ENCODE measurements at regions not wholly inside any gene's neighbourhood (a gene's known extent, or its start where the extent isn't known, plus 50 kb on each side); places are given as distances from the start of the nearest gene placed in this dataset.

- no peak for TF ChIP-seq CTCF (IDR thresholded peaks at IDR 0.05; ENCODE audit: low read depth, low read length, poor library complexity, severe bottlenecking)
- TF ChIP-seq EZH2phosphoT487 (IDR thresholded peaks at IDR 0.05; ENCODE audit: borderline replicate concordance, low read length) = no peak
Observed at GRCh38 chr10:3366735-3367405, 194.3 kb upstream of the PITRM1 start.
